ENCODE measurements at regions not wholly inside any gene's neighbourhood (a gene's known extent, or its start where the extent isn't known, plus 50 kb on each side); places are given as distances from the start of the nearest gene placed in this dataset.
"Not testable (repeated sequence)": the region's sequence is repeated elsewhere in the genome, so short reads cannot be mapped to it uniquely, and the experiment has no call there.

DNA sequence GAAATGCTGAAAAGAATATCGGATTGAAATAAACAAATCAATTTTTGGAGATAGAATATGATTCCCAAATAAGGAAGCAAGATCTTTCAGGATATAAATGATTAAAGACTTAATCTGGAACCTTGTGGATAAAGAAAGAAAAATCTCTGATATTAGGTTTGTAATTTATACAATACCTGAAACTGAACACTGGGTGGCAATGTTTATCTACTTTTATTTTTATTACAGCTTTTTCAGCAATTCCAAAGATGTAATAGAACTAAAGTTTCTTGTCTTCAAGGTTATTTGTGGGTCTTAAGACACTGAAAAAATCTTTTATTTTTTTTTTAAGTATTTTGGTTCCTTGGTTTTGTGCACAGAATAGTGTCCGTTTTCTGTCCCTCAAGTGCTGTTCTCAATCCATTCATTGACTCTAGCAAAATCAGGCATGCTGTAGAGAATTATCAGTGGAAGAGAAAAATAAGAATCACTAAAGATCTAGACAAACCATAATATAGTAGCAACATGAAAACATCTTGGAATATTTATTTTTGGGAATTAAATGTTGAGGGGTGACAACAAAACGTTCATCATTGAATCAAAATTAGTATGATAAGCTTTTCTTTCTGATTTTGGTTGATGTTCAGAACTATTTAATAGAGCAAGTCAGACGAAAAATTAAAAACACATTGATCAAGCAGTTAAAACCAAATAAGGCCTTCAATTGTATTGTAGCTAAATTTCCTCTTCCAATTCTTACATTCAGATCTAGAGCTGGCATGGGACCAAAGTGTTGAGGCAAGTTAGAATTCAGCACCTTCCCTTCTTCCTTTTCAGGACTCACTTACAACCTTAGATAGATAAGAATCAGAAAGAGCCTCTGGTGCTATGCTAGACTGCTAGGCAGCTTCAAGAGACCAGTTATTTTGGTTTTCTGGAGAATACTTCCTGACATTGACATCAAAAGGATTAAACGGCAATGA is 704.4 kb upstream of the PCDH20 start:
- no peak for DNase-seq (ENCODE audit: low read depth in 2 of 2)

DNA sequence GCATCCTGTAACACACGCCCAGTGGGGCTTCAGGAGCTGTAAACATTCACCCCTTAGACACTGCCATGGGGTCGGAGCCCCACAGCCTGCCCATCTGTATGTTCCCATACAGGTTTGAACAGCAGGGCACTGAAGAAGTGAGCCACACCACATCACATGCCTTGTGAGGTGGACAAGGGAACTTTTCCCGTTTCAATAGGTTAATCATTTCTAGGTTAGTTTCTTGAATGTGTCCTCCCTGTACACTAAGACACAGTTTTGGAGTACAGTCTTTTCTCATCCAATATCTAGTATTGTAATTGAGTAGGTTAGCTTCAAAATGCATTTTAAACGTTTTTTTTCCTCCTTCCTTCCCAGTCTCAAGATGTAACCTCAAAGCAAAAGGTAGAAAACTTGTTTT is 700.2 kb upstream of the PCDH20 start:
- no peak for DNase-seq (ENCODE audit: low read depth in 2 of 2)

DNA sequence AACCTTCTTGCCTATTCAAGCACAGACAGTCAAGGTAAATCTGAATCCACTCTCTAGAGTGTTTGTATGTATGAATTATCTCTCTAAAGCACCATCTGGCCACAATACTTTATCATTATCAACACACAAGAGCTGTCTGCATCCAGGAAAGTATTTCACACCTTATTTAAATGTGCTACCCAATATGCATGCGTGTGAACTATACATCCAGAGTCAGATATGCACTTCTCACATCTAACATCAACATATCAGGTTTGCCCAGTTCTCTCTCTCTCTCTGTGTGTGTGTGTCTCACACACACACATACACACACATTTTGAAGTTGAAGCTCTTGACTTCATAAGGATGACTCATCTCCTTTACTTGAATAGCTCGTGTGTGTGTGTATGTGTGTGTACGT is 697.5 kb upstream of the PCDH20 start:
- no peak for DNase-seq (ENCODE audit: low read depth in 2 of 2)

DNA sequence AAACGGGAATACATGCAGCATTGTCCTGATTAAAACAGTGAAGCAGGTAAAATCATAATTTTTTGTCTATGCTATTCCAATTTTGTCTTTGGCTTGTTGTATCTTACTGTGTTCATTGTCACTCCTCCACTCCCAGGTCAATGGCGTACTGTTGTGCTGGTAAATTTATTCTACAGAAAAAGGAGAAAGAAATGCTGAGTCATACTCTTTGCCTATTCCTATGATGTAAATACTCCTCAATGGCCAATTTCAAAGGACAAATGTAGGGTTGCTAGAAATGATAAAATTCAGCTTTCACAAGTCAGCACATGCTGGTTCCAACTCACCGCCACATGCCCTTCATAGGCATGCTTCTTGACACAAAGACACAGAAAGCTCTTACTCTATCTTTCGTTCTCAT is 694.4 kb upstream of the PCDH20 start:
- DNase-seq (ENCODE audit: low read depth in 2 of 2) = no peak

DNA sequence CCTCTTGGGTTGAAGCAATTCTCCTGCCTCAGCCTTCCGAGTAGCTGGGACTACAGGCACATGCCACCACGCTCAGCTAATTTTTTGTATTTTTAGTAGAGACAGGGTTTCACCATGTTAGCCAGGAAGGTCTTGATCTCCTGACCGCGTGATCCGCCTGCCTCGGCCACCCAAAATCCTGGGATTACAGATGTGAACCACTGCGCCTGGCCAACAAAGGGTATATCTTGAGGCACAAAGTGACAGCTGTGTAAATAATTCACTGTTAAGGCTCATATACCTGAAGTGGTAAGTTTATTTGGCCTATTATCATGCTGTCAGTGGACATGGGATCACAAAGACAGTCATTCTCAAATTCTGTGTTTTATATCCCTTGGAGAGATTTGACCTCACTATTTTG is 688.5 kb upstream of the PCDH20 start:
- DNase-seq (ENCODE audit: low read depth in 2 of 2) = not testable (repeated sequence)

DNA sequence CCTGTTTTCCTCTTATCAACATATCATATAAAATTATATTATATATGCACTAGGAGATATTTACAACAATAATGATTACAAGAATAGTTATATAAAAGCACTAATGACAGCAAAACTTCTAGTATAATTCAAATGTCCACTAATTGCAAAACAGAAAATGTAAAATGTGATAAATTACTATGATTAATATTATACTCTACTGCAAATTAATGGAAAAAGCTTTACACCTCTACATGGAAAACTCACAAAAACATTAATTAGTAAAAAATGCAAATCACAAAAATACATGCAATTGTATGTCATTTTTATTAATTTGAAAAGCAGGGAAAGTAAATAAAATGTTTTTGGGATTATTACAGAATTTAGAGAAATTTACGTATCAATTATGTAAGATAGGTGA is 681.0 kb upstream of the PCDH20 start:
- no peak for DNase-seq (ENCODE audit: low read depth in 2 of 2)

DNA sequence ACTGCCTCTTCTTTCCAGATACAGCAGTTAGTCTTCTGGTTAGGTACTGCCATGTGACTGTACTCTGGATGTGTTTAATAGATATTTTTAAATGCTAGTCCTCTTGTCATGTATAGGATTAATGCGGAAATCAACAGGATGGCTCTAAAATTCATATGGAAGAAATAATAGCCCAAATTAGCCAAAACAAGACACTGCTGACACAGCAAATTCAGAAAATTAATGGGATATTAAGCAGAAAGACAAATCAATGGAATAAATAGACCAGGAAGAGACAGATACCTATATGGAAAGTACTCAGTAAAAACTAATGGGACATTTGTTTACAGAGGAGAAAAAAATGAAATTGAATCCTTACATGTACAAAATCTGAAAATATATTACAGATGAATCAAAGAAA is 679.3 kb upstream of the PCDH20 start:
- DNase-seq (ENCODE audit: low read depth in 2 of 2) = no peak

DNA sequence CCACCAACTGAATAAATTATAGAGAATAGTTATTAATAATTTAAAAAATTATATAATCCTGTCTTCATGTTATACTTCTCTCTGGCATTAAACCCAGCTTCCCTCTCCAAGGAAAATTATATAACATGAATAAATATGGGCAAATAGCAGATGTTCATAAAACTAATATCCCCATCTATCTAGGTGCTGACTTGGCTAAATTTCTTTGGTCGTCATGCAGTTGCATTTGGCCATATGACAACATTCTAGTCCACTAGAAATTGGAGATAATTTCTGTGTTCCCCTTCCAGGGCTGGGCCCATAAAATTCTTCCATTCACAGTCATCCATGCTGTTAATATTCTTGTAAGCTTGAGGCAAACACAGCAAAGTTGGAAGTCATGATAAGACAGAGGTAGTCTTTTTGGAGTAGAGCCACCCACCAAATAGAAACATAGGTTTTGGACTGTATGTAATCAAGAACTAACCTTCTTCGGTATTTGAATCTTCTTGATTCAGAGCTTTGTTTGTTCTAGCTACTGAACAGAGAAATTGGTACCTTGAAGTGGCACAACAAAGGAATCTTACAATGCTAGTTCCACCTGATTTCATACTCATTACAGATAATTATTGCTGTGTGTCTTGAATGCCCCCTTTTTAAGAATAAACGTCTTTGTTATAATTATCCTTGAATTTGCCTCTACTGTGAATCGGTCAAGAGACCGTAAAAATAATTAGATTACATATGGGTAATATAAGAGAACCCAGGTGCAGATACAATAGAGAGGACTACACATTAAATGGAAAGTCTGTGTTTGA is 678.5 kb upstream of the PCDH20 start:
- DNase-seq (ENCODE audit: low read depth in 2 of 2) = no peak

DNA sequence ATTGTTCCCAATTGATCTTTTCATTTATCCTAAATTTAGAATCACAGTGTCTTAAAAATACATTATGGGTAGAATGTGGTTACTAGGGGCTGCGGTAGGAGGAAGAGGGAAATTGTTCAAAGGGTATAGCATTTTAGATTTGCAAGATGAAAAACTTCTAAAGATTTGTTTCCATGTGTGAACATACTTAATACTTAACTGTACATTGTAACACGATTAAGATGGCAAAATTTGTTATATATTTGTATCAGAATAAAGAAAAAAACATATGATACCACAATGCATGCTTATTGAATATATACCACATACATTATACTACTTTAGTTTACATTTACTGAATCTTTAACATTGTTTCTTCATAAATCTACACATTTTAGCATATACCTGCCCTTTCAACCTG is 677.3 kb upstream of the PCDH20 start:
- no peak for DNase-seq (ENCODE audit: low read depth in 2 of 2)

DNA sequence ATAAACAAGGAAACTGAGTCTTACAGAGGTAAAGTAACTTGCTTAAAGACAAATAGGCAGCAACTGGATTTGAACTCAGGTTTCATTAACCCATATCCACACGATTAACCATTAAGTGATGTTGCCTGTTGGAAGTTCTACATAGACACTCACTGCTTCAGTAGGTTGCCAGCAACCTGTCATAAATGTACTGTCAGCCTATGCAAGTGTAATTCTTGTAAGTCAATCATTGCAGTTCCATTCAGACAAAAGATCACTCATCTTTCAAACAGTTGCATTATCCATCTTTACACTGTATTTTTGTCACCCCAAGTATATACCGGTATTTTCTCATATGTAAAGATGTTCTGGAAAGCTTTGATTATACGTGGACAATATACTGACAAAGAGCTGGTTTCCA is 676.9 kb upstream of the PCDH20 start:
- DNase-seq (ENCODE audit: low read depth in 2 of 2) = no peak

DNA sequence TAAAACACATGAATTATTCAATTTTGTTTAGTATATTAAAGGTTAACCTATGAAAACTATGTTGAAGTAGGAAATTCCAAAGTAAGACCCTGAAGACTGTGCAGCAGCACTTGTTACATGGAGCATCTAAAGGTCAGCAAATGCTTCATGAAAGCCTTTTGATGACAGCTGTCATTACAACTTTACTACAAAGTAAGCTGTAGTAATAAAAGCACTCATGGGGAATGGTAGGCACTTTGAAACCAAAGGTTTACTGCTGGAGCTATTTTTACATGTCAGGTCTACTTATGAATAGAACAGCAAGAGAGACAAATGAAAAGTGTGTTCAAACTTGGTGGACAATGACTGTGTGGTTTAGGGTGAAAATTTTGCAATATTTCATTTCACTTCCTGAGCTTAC is 672.5 kb upstream of the PCDH20 start:
- DNase-seq (ENCODE audit: low read depth in 2 of 2) = no peak

DNA sequence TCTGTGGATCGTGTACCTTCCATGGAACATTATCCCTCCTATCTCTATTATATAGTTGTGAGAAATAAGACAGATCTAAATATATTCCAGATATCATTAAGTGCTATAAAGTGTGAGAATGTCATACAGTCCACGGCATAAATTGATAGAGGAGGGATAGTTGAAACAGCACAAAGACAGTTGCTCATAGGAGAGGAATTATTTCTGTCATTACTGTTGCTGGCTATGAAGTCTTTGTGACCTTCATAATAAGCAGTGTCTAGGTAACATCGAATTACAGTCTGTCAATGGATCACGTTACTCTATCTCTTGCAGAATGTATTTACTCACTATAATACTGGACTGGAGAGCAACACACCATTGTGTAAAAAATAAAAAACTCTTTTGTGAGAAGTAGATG is 671.5 kb upstream of the PCDH20 start:
- no peak for DNase-seq (ENCODE audit: low read depth in 2 of 2)

DNA sequence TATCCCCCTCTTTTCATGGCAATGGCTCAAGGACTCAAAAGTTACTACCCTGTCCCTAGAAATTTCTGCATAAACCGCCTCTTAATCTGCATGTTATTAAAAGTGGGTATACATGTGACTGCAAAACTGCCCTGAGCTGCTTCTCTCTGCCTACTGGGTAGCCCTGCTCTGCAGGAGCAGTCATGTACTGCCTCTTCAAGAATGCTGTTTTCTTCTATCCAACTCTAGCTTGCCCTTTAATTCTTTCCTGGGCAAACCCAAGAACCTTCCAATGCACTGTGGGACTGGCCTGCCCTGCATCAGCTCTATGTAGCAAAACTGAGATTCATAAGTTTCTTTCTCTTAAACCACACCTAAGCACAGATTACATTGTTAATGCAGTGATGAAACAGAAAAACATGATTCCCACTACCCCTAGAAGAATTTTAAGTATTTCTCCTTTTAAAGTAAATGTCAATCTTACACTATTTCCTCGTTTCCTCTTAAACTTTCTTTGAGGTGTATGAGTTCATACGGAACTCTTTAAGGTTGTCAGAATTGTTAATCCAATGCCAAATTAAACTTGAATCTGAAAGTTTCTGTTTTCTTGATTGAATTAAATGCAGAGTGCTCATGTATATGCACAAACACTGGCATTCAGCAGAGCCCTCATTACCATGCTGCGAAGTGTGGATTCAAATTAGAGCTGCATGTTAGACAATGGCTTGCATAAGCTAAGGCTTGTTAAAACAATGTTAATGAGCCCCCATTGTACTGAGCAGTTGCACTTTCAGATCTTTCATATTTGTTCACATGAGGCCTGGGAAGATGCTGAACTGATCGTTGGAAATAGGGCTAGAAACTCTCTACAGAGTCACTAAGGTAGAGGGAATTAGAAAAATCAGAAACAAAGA is 669.9 kb upstream of the PCDH20 start:
- no peak for DNase-seq (ENCODE audit: low read depth in 2 of 2)

DNA sequence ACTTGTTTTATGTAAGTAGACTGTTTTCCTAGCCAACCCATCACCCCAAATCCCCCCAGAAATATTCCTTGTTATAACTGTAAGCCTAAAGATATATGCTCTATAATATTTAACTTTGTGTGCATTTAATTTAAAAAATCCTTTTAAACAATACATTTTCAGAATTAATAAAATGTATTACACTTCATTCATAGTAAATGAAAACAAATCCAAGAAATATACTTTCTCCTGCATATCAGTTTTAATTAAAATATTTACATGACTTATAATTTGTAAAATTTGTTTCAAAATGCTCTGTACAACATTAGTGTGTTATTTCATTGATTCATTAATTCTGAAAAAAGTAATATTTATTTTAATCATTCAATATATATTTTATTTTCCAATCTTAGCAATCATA is 669.1 kb upstream of the PCDH20 start:
- no peak for DNase-seq (ENCODE audit: low read depth in 2 of 2)

DNA sequence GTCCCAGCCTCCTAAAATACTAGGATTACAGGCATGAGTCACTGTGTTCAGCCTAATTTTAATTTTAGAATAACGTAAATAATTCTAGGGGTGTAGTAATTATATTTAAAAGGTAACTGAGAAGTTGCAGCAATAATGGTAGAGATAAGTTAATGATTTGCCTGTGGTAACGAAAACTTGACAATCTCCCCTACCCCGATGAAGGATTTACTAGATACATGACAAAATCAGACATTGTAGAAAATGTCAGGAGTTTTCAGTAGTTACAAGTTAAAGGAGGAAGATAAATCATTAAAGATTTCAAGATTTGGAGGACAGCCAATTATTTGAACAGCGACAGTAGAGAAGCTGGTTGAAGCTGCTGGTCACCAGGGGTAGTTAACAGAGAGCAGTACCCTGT is 652.2 kb upstream of the PCDH20 start:
- DNase-seq (ENCODE audit: low read depth in 2 of 2) = no peak

DNA sequence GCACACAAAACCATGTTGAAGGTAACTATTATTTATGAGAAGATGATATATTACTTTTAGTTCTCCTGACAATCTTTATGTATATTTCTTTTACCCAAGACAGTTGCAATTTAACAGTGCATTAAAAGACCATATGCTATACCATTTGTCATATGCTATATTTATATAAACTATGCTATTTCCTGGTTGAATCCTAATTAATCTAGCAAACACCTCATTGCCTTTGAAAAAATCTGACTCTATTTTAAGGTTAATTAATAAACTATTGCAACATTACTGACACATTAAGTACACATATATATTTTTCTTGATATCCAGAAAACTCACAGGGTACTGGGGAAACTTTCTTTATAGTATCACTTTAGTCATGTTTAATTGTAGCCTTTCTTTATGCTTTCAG is 649.4 kb upstream of the PCDH20 start:
- no peak for DNase-seq (ENCODE audit: low read depth in 2 of 2)

DNA sequence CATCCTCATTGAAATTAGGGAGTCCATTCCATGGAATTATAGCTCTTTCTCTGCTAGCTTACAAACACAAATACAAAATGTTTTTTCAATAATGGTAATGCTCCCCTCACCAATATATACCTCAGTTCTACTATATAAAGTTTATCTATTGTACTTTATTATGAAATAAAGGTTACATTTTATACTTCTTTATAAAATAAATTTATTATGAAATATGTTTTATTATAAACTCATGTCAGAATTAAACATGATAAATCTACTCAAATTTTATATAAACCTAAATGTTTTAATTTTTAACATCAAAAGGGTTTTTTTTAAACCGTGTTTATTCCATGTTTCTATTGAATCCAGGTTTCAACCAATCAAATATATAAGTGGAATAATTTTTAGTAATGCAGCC is 646.1 kb upstream of the PCDH20 start:
- DNase-seq (ENCODE audit: low read depth in 2 of 2) = no peak

DNA sequence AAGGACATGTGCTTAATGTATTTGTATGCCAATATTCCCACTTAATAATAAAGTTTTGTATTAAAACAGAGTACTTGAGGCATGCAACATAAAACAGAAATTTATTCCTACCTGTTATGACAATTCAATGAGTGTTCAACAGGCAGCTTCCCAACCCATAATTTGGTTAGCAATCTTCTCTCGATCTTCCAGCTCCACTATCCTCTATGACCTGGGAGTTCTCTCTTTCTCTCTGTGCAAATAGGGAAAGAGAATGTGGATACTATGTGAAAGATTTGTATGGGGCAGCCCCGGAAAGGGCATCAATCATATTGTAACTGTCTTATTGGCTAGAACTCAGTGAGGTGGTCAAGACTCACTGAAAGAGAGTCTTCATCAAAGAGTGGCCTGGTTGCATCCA is 644.9 kb upstream of the PCDH20 start:
- no peak for DNase-seq (ENCODE audit: low read depth in 2 of 2)

DNA sequence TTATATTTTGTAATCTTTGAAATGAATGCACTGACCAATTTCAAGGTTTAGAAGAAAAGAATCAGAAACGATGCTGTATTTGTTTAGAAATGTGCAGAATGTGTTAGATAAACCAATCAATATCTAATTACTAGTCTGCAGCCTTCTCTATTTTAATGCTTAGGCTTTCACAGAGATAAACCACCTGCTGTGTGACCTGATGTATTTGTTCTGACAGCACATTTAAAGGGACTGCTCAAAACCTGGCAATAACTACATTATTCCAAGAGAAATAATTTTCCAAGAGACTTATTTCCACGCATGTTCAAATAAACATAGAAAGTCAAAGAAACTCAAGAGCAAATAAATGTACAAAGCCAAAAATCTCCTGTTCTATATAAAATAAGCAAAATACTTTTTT is 641.6 kb upstream of the PCDH20 start:
- no peak for DNase-seq (ENCODE audit: low read depth in 2 of 2)

DNA sequence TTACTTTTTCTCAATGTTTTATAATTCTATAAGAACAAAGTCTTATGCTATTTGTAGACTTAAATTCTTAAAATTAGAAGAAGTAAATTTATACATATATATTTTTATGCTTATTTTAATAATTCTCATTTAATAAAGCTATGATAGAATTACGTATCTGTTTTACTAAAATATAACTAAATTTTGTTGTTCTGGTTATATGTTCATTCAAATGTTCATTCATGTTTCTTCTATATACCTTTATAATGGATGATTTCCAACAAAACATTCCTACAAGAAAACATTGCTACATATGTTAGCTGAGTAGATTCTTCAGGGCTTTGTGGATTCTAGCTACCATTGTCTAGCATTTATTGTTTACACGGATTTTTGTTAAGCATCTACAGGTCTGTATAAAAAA is 634.3 kb upstream of the PCDH20 start:
- no peak for DNase-seq (ENCODE audit: low read depth in 2 of 2)

DNA sequence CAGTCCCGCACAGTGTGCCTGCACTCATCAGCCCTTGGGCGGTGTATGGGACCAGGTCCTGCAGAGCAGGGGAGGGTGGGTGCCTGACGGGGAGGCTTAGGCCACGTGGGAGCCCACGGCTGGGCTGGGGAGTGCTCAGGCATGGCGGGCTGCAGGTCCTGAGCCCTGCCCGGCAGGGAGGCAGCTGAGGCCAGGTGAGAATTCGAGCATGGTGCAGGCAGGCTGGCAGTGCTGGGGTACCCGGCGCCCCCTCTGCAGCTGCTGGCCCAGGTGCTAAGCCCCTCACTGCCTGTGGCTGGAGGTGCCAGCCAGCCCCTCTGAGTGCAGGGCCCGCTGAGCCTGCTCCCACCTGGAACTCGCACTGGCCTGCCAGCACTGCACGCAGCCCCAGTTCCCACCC is 630.9 kb upstream of the PCDH20 start:
- no peak for DNase-seq (ENCODE audit: low read depth in 2 of 2)

DNA sequence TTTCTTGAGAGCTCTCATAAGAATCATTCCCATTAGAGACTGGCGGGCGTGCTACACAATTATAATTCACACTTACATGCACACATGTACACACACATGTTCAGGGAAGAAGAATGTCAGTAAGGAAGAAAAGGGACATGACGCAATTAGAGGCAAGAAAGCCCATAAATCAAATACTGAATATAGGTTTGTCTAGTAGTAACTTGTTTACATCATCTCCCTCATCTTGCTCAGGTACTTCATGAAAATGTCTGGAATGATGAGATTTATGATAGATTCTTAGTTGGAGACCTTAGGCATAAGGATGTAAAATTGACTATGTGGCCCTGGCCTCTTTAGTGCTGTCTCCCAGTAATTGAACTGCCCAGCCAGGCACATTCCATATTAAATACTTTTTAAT is 628.0 kb upstream of the PCDH20 start:
- DNase-seq (ENCODE audit: low read depth in 2 of 2) = no peak
